ENCODE measurements at regions not wholly inside any gene's neighbourhood (a gene's known extent, or its start where the extent isn't known, plus 50 kb on each side); places are given as distances from the start of the nearest gene placed in this dataset.

GRCh38 chr4:102411408-102411807 is 66.1 kb upstream of the SLC39A8 start:
- TF ChIP-seq, protein P1, sequence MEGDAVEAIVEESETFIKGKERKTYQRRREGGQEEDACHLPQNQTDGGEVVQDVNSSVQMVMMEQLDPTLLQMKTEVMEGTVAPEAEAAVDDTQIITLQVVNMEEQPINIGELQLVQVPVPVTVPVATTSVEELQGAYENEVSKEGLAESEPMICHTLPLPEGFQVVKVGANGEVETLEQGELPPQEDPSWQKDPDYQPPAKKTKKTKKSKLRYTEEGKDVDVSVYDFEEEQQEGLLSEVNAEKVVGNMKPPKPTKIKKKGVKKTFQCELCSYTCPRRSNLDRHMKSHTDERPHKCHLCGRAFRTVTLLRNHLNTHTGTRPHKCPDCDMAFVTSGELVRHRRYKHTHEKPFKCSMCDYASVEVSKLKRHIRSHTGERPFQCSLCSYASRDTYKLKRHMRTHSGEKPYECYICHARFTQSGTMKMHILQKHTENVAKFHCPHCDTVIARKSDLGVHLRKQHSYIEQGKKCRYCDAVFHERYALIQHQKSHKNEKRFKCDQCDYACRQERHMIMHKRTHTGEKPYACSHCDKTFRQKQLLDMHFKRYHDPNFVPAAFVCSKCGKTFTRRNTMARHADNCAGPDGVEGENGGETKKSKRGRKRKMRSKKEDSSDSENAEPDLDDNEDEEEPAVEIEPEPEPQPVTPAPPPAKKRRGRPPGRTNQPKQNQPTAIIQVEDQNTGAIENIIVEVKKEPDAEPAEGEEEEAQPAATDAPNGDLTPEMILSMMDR (IDR thresholded peaks at IDR 0.05) = no peak
- no peak for DNase-seq (ENCODE audit: low spot score)
- H3K4me3 ChIP-seq = no peak overlapping the region
- H3K27ac ChIP-seq = no peak overlapping the region

GRCh38 chr4:102416765-102417164 is 71.5 kb upstream of the SLC39A8 start:
- H3K27ac ChIP-seq = no peak overlapping the region
- DNase-seq (ENCODE audit: low spot score) = no peak
- TF ChIP-seq, protein P1 (IDR thresholded peaks at IDR 0.05) = no peak
- no peak overlapping the region for H3K4me3 ChIP-seq

- no peak overlapping the region for H3K27ac ChIP-seq
- no peak for DNase-seq (ENCODE audit: low spot score)
- TF ChIP-seq, protein P1 (IDR thresholded peaks at IDR 0.05) = no peak
- no peak overlapping the region for H3K4me3 ChIP-seq
Measured at GRCh38 chr4:102420563-102421398, 75.5 kb upstream of the SLC39A8 start.

DNA sequence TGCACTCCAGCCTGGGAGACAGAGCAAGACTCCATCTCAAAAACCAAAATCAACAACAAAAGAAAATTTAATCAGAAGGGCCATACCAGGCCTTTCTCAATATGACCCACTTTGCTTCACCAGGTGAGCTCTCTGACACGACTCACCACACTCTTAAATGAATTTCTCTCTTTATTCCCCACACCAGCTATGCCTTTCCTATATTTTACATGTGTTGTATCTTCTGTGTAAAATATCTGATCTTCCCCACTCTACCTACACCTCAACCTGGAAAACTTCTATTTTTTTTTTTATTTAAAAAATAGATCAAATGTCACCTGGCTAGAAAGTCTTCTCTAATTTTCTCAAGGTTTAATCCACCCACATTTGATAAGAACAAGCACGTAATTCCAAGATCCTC is 77.6 kb upstream of the SLC39A8 start:
- H3K27ac ChIP-seq = no peak overlapping the region
- TF ChIP-seq, protein P1 (IDR thresholded peaks at IDR 0.05) = no peak
- DNase-seq (ENCODE audit: low spot score) = no peak
- no peak overlapping the region for H3K4me3 ChIP-seq

DNA sequence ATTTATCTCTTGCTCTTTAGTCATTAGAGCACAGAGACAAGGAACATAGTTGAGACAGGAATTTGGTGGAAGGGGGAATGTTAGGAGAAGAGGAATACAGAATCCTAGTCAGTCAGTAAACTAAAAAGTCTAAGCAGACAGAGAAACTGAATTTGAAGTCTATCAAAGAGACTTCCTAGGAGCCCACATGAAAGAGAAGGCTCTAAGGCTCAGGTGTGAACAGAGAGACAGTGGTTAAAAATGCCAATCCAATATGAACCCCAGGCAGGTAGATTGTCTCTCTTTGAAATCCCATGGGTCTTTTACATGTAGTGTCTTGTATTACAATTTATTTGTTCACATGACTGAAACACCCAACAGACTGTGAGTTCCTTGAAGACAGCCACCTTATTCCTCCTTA is 77.8 kb upstream of the NFKB1 start:
- TF ChIP-seq, protein P1 (IDR thresholded peaks at IDR 0.05) = no peak
- DNase-seq (ENCODE audit: low spot score) = no peak
- H3K27ac ChIP-seq = no peak overlapping the region
- no peak overlapping the region for H3K4me3 ChIP-seq

GRCh38 chr4:102427371-102427998 is 73.7 kb upstream of the NFKB1 start:
- TF ChIP-seq, protein P1 (IDR thresholded peaks at IDR 0.05) = no peak
- H3K27ac ChIP-seq = no peak overlapping the region
- H3K4me3 ChIP-seq = no peak overlapping the region
- DNase-seq (ENCODE audit: low spot score) = no peak

- no peak overlapping the region for H3K4me3 ChIP-seq
- H3K27ac ChIP-seq = no peak overlapping the region
- DNase-seq (ENCODE audit: low spot score) = no peak
- TF ChIP-seq, protein P1 (IDR thresholded peaks at IDR 0.05) = no peak
Measured at GRCh38 chr4:102428122-102428521, 73.0 kb upstream of the NFKB1 start.
